IMR-90 (cell line): ENCODE measurements at regions not wholly inside any gene's neighbourhood (a gene's known extent, or its start where the extent isn't known, plus 50 kb on each side); places are given as distances from the start of the nearest gene placed in this dataset.

Source experiments
- ATAC-seq: fragments of 200-7000 bp; cut with Tn5 transposase; 2 replicates; pipeline ENCODE4 v1.9.1; 2020; ENCODE audit warnings: low read depth, mild to moderate bottlenecking, moderate library complexity
- BruUV-seq: library from RNA; stranded (reverse); fragments of 400-500 nt; replicated peaks from 2 replicates; lab custom pipeline; 2021; lab: Mats Ljungman, UMichigan
- CTCF ChIA-PET: fragments of 300-600 bp; formaldehyde crosslinking; extraction: SDS; loops from one replicate; lab custom pipeline; 2021; ENCODE audit warnings: antibody characterized with exemption; lab: Yijun Ruan, JAX
- POLR2A ChIA-PET: fragments of 300-600 bp; sonication (Branson Sonifier 250); formaldehyde crosslinking; loops from one replicate; lab custom pipeline; 2022; ENCODE audit warnings: antibody characterized with exemption; ENCODE audit not compliant: unreplicated experiment; lab: Charles Lee
- DNase-seq: peaks from one replicate; pipeline ENCODE4 v3.0.0; 2013
- H2AFZ ChIP-seq: replicated peaks from 2 replicates; pipeline ENCODE3; 2013; ENCODE audit warnings: low read length, mild to moderate bottlenecking; ENCODE audit not compliant: poor library complexity
- H2AK5ac ChIP-seq: 2 replicates; pipeline ENCODE4 v1.6.1; 2013; ENCODE audit warnings: low read depth, low read length, inconsistent platforms
- H2AK9ac ChIP-seq: replicated peaks from 2 replicates; pipeline ENCODE3; 2013; ENCODE audit warnings: mild to moderate bottlenecking, low read depth, low read length, moderate library complexity; ENCODE audit not compliant: poor library complexity
- H2BK120ac ChIP-seq: 2 replicates; pipeline ENCODE4 v1.6.1; 2013; ENCODE audit warnings: low read depth, low read length, inconsistent platforms
- H2BK15ac ChIP-seq: 3 replicates; pipeline ENCODE4 v1.6.1; 2013; ENCODE audit warnings: low read depth, low read length, inconsistent platforms
- H2BK20ac ChIP-seq: 2 replicates; pipeline ENCODE4 v1.6.1; 2013; ENCODE audit warnings: low read depth, mild to moderate bottlenecking, inconsistent platforms, low read length, moderate library complexity
- H2BK5ac ChIP-seq: 2 replicates; pipeline ENCODE4 v1.6.1; 2013; ENCODE audit warnings: mild to moderate bottlenecking, low read depth, low read length, inconsistent platforms; ENCODE audit not compliant: poor library complexity, severe bottlenecking
- H3K14ac ChIP-seq: replicated peaks from 2 replicates; pipeline ENCODE4 v1.6.1; 2013; ENCODE audit warnings: low read depth, low read length, inconsistent platforms
- H3K18ac ChIP-seq: 2 replicates; pipeline ENCODE4 v1.6.1; 2013; ENCODE audit warnings: low read depth, low read length, control low read depth
- H3K23ac ChIP-seq: 2 replicates; pipeline ENCODE4 v1.6.1; 2013; ENCODE audit warnings: low read depth, low read length, inconsistent platforms
- H3K27ac ChIP-seq: 2 replicates; pipeline ENCODE4 v1.5.1; 2013; ENCODE audit warnings: mild to moderate bottlenecking, control low read depth, low read length; ENCODE audit not compliant: insufficient read depth
- H3K27me3 ChIP-seq: 2 replicates; pipeline ENCODE4 v1.6.1; 2013; ENCODE audit warnings: low read length; ENCODE audit not compliant: control insufficient read depth, insufficient read depth
- H3K36me3 ChIP-seq: 2 replicates; pipeline ENCODE4 v1.6.1; 2013; ENCODE audit warnings: low read length, mixed read lengths; ENCODE audit not compliant: control insufficient read depth, insufficient read depth
- H3K4ac ChIP-seq: 2 replicates; pipeline ENCODE4 v1.6.1; 2013; ENCODE audit warnings: low read depth, low read length, inconsistent platforms
- H3K4me1 ChIP-seq: 2 replicates; pipeline ENCODE4 v1.6.1; 2013; ENCODE audit warnings: low read length, mixed read lengths; ENCODE audit not compliant: control insufficient read depth, insufficient read depth
- H3K4me2 ChIP-seq: 2 replicates; pipeline ENCODE4 v1.6.1; 2013; ENCODE audit warnings: low read depth, mild to moderate bottlenecking, control low read depth, low read length, moderate library complexity
- H3K4me3 ChIP-seq: 2 replicates; pipeline ENCODE4 v1.5.1; 2013; ENCODE audit warnings: low read depth, mild to moderate bottlenecking, control low read depth, low read length, moderate library complexity; ENCODE audit not compliant: insufficient read depth
- H3K56ac ChIP-seq: 2 replicates; pipeline ENCODE4 v1.6.1; 2013; ENCODE audit warnings: low read length, inconsistent platforms; ENCODE audit not compliant: insufficient read depth; ENCODE audit errors: extremely low read depth
- H3K79me1 ChIP-seq, 2 experiments: 2 replicates each; pipeline ENCODE4 v1.6.1; 2013; ENCODE audit warnings: low read length in 2 of 2, inconsistent platforms in 1 of 2, low read depth in 1 of 2
- H3K9ac ChIP-seq: 2 replicates; pipeline ENCODE4 v1.6.1; 2013; ENCODE audit warnings: low read depth, low read length, control low read depth
- H3K9me1 ChIP-seq: 2 replicates; pipeline ENCODE4 v1.6.1; 2013; ENCODE audit warnings: low read length, inconsistent platforms; ENCODE audit not compliant: insufficient read depth
- H3K9me3 ChIP-seq: 2 replicates; pipeline ENCODE4 v1.6.1; 2013; ENCODE audit warnings: low read length; ENCODE audit not compliant: control insufficient read depth, insufficient read depth
- H4K20me1 ChIP-seq: 2 replicates; pipeline ENCODE4 v1.6.1; 2013; ENCODE audit warnings: low read length, inconsistent platforms; ENCODE audit not compliant: insufficient read depth
- H4K5ac ChIP-seq: 2 replicates; pipeline ENCODE4 v1.6.1; 2013; ENCODE audit warnings: mild to moderate bottlenecking, low read depth, low read length, control low read depth
- H4K8ac ChIP-seq, 2 experiments: 2 replicates each; pipeline ENCODE4 v1.6.1; 2013; ENCODE audit warnings: low read depth in 2 of 2, low read length in 2 of 2, control low read depth in 1 of 2, inconsistent platforms in 1 of 2
- H4K91ac ChIP-seq: 2 replicates; pipeline ENCODE4 v1.6.1; 2013; ENCODE audit warnings: low read depth, low read length, inconsistent platforms; ENCODE audit not compliant: insufficient read depth
- BHLHE40 ChIP-seq: fragments of 150-350 bp; IDR thresholded peaks from 2 replicates; pipeline ENCODE4 v1.6.1; 2016; ENCODE audit warnings: mild to moderate bottlenecking, low read depth, low read length
- CTCF ChIP-seq: conservative IDR thresholded peaks from 2 replicates; pipeline ENCODE4 v1.5.1; 2012; ENCODE audit warnings: mild to moderate bottlenecking, low read depth, low read length, improper control_type of control experiment
- FOS ChIP-seq: fragments of 150-350 bp; IDR thresholded peaks from 2 replicates; pipeline ENCODE4 v1.6.1; 2016; ENCODE audit warnings: low read depth, low read length
- NFE2L2 ChIP-seq: fragments of 150-350 bp; IDR thresholded peaks from 2 replicates; pipeline ENCODE4 v1.6.1; 2016; ENCODE audit warnings: low read depth, mild to moderate bottlenecking, low read length
- RCOR1 ChIP-seq: IDR thresholded peaks from 2 replicates; pipeline ENCODE4 v1.6.1; 2012; ENCODE audit warnings: mild to moderate bottlenecking, low read length, improper control_type of control experiment; ENCODE audit not compliant: insufficient replicate concordance
- WGBS, 2 experiments: methylation state at CpG; one replicate each; pipeline versions ENCODE4 v1.1.5 to v1.1.7; 2013; ENCODE audit warnings: missing lambda C conversion rate in 2 of 2; ENCODE audit not compliant: insufficient read length in 1 of 2; ENCODE audit errors: extremely low coverage in 2 of 2; 5-methylcytosine and 5-hydroxymethylcytosine counted together
- dilution Hi-C: fragments of 300-500 bp; cut with HindIII; formaldehyde crosslinking; loops from one replicate; pipeline ENCODE4 v1.14.3; 2018; ENCODE audit warnings: low sequenced_read_pairs; ENCODE audit not compliant: unreplicated experiment
- in situ Hi-C: fragments of 300-500 bp; cut with MboI; formaldehyde crosslinking; loops from 3 replicates; pipeline ENCODE4 v1.14.3; 2019; ENCODE audit warnings: low sequenced_read_pairs, inconsistent platforms, mixed read lengths
- intact Hi-C: fragments of 100-400 bp; cut with micrococcal nuclease; formaldehyde crosslinking; loops from 2 replicates; pipeline ENCODE4 v1.10.0; 2022

DNA sequence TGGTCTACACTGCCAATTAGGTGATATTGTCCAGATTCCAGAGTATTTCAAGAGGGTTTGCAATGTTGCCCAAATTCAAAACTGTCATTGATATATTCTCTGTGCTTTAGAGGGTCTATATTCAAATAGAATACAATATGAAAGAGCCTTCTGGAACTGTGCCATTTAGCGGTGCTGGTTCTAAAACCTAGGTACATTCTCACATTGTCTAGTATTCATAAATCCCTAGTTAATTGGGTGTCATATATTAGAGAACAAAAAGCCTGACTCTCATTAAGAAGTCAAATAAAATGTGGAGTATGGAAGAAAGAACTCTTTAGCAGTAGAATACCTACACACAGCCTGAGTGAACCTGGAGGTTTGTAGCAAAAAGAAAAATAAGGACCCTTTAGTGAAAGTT, 447.9 kb downstream of the CNTN6 start:
- dilution Hi-C loops (no loop called here), intact Hi-C loops (no loop called here)
- no CpG with 5 or more reads among the region's 1 CpG for WGBS, 2 experiments

More for the DNA sequence above, 447.9 kb downstream of the CNTN6 start:
- Histone ChIP-seq H3K23ac (no peak overlapping the region), H3K18ac (no peak overlapping the region), H3K4me1 (no peaks in the 10 kb centered on the region), H4K91ac (no peak overlapping the region), H3K27me3 (no peaks in the 10 kb centered on the region), H4K8ac (no peak overlapping the region), H2AK5ac (no peak overlapping the region), H3K4me3 (no peak overlapping the region), H3K4me2 (no peak overlapping the region), H3K9ac (no peak overlapping the region), H3K9me1 (no peaks in the 10 kb centered on the region), H3K9me3 (peaks cover 6% of the 10 kb centered on the region), H4K5ac (no peak overlapping the region), H2AK9ac (no peak overlapping the region), H3K56ac (no peak overlapping the region), H3K14ac (no peak overlapping the region), H2BK20ac (no peak overlapping the region), H3K27ac (no peak overlapping the region), H3K4ac (no peak overlapping the region), H3K36me3 (no peaks in the 10 kb centered on the region), H3K79me1 (no peaks in the 10 kb centered on the region), H2BK15ac (no peak overlapping the region), H2BK120ac (no peak overlapping the region), H4K20me1 (no peaks in the 10 kb centered on the region), H2AFZ (no peak overlapping the region), H2BK5ac (no peak overlapping the region)
- ChIA-PET POLR2A (no interaction called here), CTCF (no interaction called here)
- TF ChIP-seq BHLHE40 (no peak), FOS (no peak), RCOR1 (no peak), NFE2L2 (no peak), CTCF (no peak)
- in situ Hi-C loops: no loop called here
- ATAC-seq: no peak
- no peak for DNase-seq
- BruUV-seq: no TSS peak
